K562 (cell line): ENCODE measurements at regions not wholly inside any gene's neighbourhood (a gene's known extent, or its start where the extent isn't known, plus 50 kb on each side); places are given as distances from the start of the nearest gene placed in this dataset.
A peak's percentile ranks its signal among the peaks of the same experiment; 100 is the strongest.

Source experiments
- ATAC-seq: fragments of 200-7000 bp; cut with Tn5 transposase; 3 replicates; pipeline ENCODE4 v1.9.1; 2020; ENCODE audit warnings: moderate library complexity
- BruUV-seq: library from RNA; stranded (reverse); fragments of 400-500 nt; replicated peaks from 2 replicates; lab custom pipeline; 2021; lab: Mats Ljungman, UMichigan
- CTCF ChIA-PET: fragments of 300-600 bp; formaldehyde crosslinking; extraction: SDS; loops from one replicate; lab custom pipeline; 2021; ENCODE audit warnings: low intra/inter-chr PET ratio; lab: Yijun Ruan, JAX
- POLR2A ChIA-PET: fragments of 300-600, 350-650 bp; sonication (Branson Sonifier 250); formaldehyde crosslinking; extraction: SDS; loops from one replicate; lab custom pipeline; 2021; ENCODE audit warnings: antibody characterized with exemption, inconsistent platforms; lab: Yijun Ruan, JAX
- DNase-seq, 4 experiments: peaks; one replicate each; pipeline versions ENCODE4 v3.0.0 to v3.0.0-alpha.2; 2011 to 2018; ENCODE audit warnings: low spot score in 3 of 4, mixed read lengths in 3 of 4; ENCODE audit errors: extremely low read depth in 1 of 4
- FAIRE-seq: peaks from 2 replicates; lab custom pipeline; 2011; peaks lifted over from hg19 to GRCh38; lab: Jason Lieb, UNC
- H2AFZ ChIP-seq: 2 replicates; pipeline ENCODE4 v1.6.0; 2011; ENCODE audit warnings: low read depth, low read length, control low read depth, inconsistent platforms
- H3K27ac ChIP-seq: fragments of 200-600 bp; 3 replicates; pipeline ENCODE4 v1.8.0; 2011; ENCODE audit warnings: low read depth, mild to moderate bottlenecking, control low read depth, inconsistent platforms, low read length, moderate library complexity, mixed read lengths; ENCODE audit errors: extremely low read depth
- H3K27me3 ChIP-seq, 2 experiments: fragments of 300-600 bp in 1 of 2; 2 replicates in 1 of 2; 3 replicates in 1 of 2; pipeline versions ENCODE4 v1.6.0 to v1.8.0; 2011; ENCODE audit warnings: inconsistent platforms in 2 of 2, low read length in 2 of 2, mild to moderate bottlenecking in 1 of 2, mixed read lengths in 1 of 2, moderate library complexity in 1 of 2; ENCODE audit not compliant: control insufficient read depth in 2 of 2, insufficient read depth in 2 of 2
- H3K36me3 ChIP-seq: fragments of 300-600 bp; 3 replicates; pipeline ENCODE4 v1.8.0; 2011; ENCODE audit warnings: mild to moderate bottlenecking, low read length, inconsistent platforms; ENCODE audit not compliant: control insufficient read depth, insufficient read depth
- H3K4me1 ChIP-seq, 2 experiments: fragments of 200-600 bp in 1 of 2; replicated peaks in 1 of 2; 2 replicates in 1 of 2; 3 replicates in 1 of 2; pipeline versions ENCODE4 v1.5.1 to v1.8.0; 2011; ENCODE audit warnings: inconsistent platforms in 2 of 2, low read length in 2 of 2, mild to moderate bottlenecking in 1 of 2, mixed read lengths in 1 of 2, moderate library complexity in 1 of 2; ENCODE audit not compliant: control insufficient read depth in 2 of 2, insufficient read depth in 2 of 2
- H3K4me2 ChIP-seq: 2 replicates; pipeline ENCODE4 v1.6.1; 2011; ENCODE audit warnings: low read length, control low read depth, inconsistent platforms, mixed read lengths; ENCODE audit not compliant: insufficient read depth
- H3K4me3 ChIP-seq: fragments of 200-600 bp; sonication (generic), shearing (Covaris generic); 2 replicates; pipeline ENCODE4 v1.5.1; 2016; ENCODE audit warnings: control low read depth, inconsistent platforms
- H3K79me2 ChIP-seq: fragments of 200-600 bp; 3 replicates; pipeline ENCODE4 v1.8.0; 2011; ENCODE audit warnings: low read length, inconsistent platforms; ENCODE audit not compliant: control insufficient read depth, insufficient read depth
- H3K9ac ChIP-seq, 2 experiments: 2 replicates each; pipeline versions ENCODE4 v1.6.0 to v1.6.1; 2011; ENCODE audit warnings: low read depth in 2 of 2, low read length in 2 of 2, control low read depth in 1 of 2, inconsistent platforms in 1 of 2, mild to moderate bottlenecking in 1 of 2, mixed read lengths in 1 of 2; ENCODE audit not compliant: insufficient read depth in 1 of 2
- H3K9me1 ChIP-seq: one replicate; pipeline ENCODE4 v1.6.0; 2011; ENCODE audit warnings: inconsistent platforms, mild to moderate bottlenecking, low read length, moderate library complexity; ENCODE audit not compliant: control insufficient read depth, insufficient read depth
- H3K9me3 ChIP-seq: replicated peaks from 2 replicates; pipeline ENCODE4 v1.5.1; 2011; ENCODE audit warnings: low read depth, low read length, inconsistent platforms; ENCODE audit not compliant: control insufficient read depth, insufficient read depth
- H4K20me1 ChIP-seq: replicated peaks from 2 replicates; pipeline ENCODE4 v1.6.1; 2011; ENCODE audit warnings: low read length, inconsistent platforms, mixed read lengths; ENCODE audit not compliant: control insufficient read depth, insufficient read depth
- ATF7 ChIP-seq: fragments of 450-650 bp; IDR thresholded peaks from 2 replicates; pipeline ENCODE4 v1.7.1; 2014; ENCODE audit warnings: mild to moderate bottlenecking, moderate library complexity
- EHMT2 ChIP-seq: fragments of 450-650 bp; IDR thresholded peaks from 2 replicates; pipeline ENCODE4 v1.6.1; 2018; ENCODE audit warnings: antibody characterized with exemption
- NFATC3 ChIP-seq: fragments of 450-650 bp; IDR thresholded peaks from 2 replicates; pipeline ENCODE4 v1.6.1; 2017; ENCODE audit warnings: mild to moderate bottlenecking
- NFIC ChIP-seq: fragments of 450-650 bp; IDR thresholded peaks from 2 replicates; pipeline ENCODE4 v1.6.1; 2017; ENCODE audit warnings: mild to moderate bottlenecking, inconsistent platforms
- SREBF1 ChIP-seq: fragments of 150-350 bp; IDR thresholded peaks from 2 replicates; pipeline ENCODE4 v1.6.1; 2014; ENCODE audit warnings: antibody characterized with exemption, low read depth, low read length, borderline replicate concordance
- ZNF431 ChIP-seq: sonication (generic); formaldehyde crosslinking; IDR thresholded peaks from 2 replicates; pipeline ENCODE4 v1.8.0; 2022; ENCODE audit warnings: mild to moderate bottlenecking, missing genetic modification reagents
- ZNF584 ChIP-seq: fragments of 200-800 bp; sonication (Bioruptor generic); IDR thresholded peaks from 2 replicates; pipeline ENCODE4 v1.6.1; 2016; ENCODE audit warnings: low read depth, mild to moderate bottlenecking, missing genetic modification characterization, missing compliant biosample characterization
- WGBS: fragments of 100-300 bp; shearing (Covaris generic); methylation state at CpG from one replicate; pipeline ENCODE4 v1.1.6; 2016; ENCODE audit warnings: low coverage, mixed read lengths; ENCODE audit not compliant: insufficient coverage; ENCODE audit errors: missing lambda C conversion rate; 5-methylcytosine and 5-hydroxymethylcytosine counted together
- in situ Hi-C: fragments of 300-500 bp; cut with MboI; formaldehyde crosslinking; loops from 4 replicates; pipeline ENCODE4 v1.15.0; 2018; ENCODE audit warnings: inconsistent platforms, mixed read lengths
- intact Hi-C: fragments of 100-400 bp; cut with micrococcal nuclease; formaldehyde crosslinking; loops from 2 replicates; pipeline ENCODE4 v1.14.2; 2022

- TF ChIP-seq ZNF584 = no peak
- TF ChIP-seq, all 486 proteins: peak for 0
Observed at GRCh38 chr13:54232700-54233099, 1204.1 kb downstream of the OLFM4 start (continued).

GRCh38 chr13:54234607-54235006 lies 1206.0 kb downstream of the OLFM4 start:
- H3K36me3 ChIP-seq = no peaks in the 10 kb centered on the region
- H3K4me3 ChIP-seq = no peak overlapping the region
- FAIRE-seq (no peak), DNase-seq (no peak), ATAC-seq (no peak)
- no peak for TF ChIP-seq NFATC3
- no peak for TF ChIP-seq SREBF1
- TF ChIP-seq ATF7 = no peak
- no peak for TF ChIP-seq ZNF431
- POLR2A ChIA-PET = no interaction called here
- CTCF ChIA-PET = no interaction called here
- H3K27ac ChIP-seq = no peak overlapping the region
- no peaks in the 10 kb centered on the region for H3K9me3 ChIP-seq
- H2AFZ ChIP-seq = no peak overlapping the region
- H3K79me2 ChIP-seq = no peaks in the 10 kb centered on the region
- WGBS = 3% methylated on average over 5 of the region's 7 CpGs
- no peaks in the 10 kb centered on the region for H3K9me1 ChIP-seq
- in situ Hi-C loops = no loop called here
- H3K4me1 ChIP-seq = no peaks in the 10 kb centered on the region
- H4K20me1 ChIP-seq = no peaks in the 10 kb centered on the region
- no peaks in the 10 kb centered on the region for H3K27me3 ChIP-seq
- no TSS peak for BruUV-seq
- intact Hi-C loops = no loop called here
- no peak overlapping the region for H3K9ac ChIP-seq
- H3K4me2 ChIP-seq = no peak overlapping the region

GRCh38 chr13:54241719-54242118 lies 1213.1 kb downstream of the OLFM4 start:
- ATAC-seq (no peak), FAIRE-seq (no peak), DNase-seq (no peak)
- no peaks in the 10 kb centered on the region for H3K27me3 ChIP-seq
- no peak overlapping the region for H3K4me2 ChIP-seq
- no peak overlapping the region for H3K9ac ChIP-seq
- in situ Hi-C loops (no loop called here), intact Hi-C loops (no loop called here)
- ChIA-PET POLR2A (no interaction called here), CTCF (no interaction called here)
- no peak overlapping the region for H3K4me3 ChIP-seq
- H3K27ac ChIP-seq = no peak overlapping the region
- H3K9me3 ChIP-seq = no peaks in the 10 kb centered on the region
- no TSS peak for BruUV-seq
- no peak for TF ChIP-seq EHMT2
- peak; percentile 21; the same call in 1 of the 2 replicates for TF ChIP-seq NFIC
- H2AFZ ChIP-seq = no peak overlapping the region
- H3K36me3 ChIP-seq = no peaks in the 10 kb centered on the region
- H3K4me1 ChIP-seq = no peaks in the 10 kb centered on the region
- no peaks in the 10 kb centered on the region for H3K9me1 ChIP-seq
- H3K79me2 ChIP-seq = no peaks in the 10 kb centered on the region
- H4K20me1 ChIP-seq = no peaks in the 10 kb centered on the region
